GM19468 (cell line): ENCODE measurements at regions not wholly inside any gene's neighbourhood (a gene's known extent, or its start where the extent isn't known, plus 50 kb on each side); places are given as distances from the start of the nearest gene placed in this dataset.
"Not testable (repeated sequence)": the region's sequence is repeated elsewhere in the genome, so short reads cannot be mapped to it uniquely, and the experiment has no call there.

Experiments used
- ATAC-seq: cut with Tn5 transposase; IDR thresholded peaks from one replicate; pipeline ENCODE4 v1.9.1; 2021; ENCODE audit warnings: mild to moderate bottlenecking, moderate library complexity, moderate number of reproducible peaks; ENCODE audit not compliant: unreplicated experiment; ENCODE audit errors: extremely low read depth

DNA sequence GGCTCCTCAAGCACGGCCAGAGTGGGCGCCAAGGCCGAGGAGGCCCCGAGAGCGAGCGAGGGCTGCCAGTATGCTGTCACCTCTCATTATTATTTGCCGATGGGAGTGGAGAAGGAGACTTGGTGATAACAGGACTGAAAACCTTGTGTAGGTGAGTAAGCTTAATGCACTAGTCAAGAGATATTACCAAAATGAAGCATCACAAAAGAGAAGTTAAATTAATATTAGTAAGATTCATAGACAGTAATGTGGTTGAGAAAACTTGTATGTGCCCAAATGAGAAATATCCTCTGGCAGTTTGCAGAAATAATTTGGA, 204.5 kb upstream of the SLITRK1 start:
- ATAC-seq: no peak

DNA sequence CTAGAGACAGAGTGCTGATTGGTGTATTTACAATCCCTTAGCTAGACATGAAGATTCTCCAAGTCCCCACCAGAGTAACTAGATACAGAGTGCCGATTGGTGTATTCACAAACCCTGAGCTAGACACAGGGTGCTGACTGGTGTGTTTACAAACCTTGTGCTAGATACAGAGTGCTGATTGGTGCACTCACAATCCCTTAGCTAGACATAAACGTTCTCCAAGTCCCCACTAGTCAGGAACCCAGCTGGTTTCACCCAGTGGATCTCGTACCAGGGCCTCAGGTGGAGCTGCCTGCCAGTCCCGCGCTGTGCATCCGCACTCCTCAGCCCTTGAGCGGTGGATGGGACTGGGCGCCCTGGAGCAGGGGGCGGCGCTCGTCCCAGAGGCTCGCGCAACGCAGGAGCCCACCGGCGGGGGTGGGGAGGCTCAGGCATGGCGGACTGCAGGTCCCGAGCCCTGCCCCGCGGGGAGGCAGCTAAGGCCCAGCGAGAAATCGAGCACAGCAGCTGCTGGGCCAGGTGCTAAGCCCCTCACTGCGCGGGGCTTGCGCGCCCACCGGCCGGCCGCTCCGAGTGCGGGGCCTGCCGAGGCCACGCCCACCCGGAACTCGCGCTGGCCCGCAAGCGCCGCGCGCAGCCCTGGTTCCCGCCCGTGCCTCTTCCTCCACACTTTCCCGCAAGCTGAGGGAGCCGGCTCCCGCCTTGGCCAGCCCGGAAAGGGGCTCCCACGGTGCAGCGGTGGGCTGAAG, 204.0 kb upstream of the SLITRK1 start:
- not testable (repeated sequence) for ATAC-seq

DNA sequence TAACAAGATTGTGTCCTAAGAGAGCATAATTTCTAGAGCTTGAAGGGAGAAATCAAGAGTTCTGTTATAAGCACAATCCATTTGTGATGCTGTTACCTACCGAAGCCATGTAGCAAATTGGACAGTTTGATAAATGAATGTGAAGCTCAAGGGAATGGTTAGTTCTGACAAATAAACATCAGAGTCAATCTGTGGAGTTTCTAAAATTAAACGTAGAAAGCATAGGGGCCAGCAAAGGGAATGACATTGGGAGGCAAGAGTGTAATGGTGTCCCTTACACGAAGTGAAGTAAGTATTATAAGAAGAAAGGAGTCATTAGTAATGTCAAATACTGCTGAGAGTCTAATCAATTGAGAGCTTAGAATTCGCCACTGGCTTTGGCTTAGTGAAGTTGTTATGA, 200.2 kb upstream of the SLITRK1 start:
- ATAC-seq: no peak

DNA sequence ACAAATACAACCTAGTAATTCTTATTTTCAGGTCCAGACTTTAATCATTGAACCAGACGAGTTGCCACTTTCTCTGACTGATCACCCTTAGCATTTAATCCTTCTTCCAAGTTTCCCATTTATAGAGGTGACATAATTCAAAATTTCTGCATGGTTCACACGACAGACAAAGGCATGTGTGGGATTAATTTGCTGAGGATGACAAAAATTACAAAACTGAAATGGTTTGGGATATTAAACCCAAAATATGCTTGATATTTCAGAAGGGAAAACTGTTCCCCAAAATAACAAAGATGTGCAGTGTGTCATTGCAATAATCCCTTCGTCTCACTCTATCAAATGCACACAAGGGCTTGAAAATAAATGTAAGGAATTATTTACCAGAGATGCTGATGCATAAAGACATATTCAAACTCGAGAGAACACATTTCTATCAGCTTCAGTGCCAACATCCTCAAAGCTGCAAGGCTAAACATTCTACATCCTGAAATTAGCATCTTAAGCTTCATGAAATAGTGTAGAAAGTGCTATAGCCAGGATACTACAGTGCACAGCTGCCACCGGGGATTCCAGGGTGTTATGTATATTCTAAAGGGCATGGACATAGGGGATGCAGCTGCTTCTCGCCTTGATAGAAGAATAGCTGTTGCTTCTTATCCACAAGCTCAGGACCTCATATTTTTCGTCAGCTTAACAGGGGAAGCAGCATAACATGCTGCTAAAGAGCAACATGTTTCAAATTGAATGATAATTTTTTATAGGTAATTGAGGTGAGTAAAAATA, 198.7 kb upstream of the SLITRK1 start:
- ATAC-seq: no peak

DNA sequence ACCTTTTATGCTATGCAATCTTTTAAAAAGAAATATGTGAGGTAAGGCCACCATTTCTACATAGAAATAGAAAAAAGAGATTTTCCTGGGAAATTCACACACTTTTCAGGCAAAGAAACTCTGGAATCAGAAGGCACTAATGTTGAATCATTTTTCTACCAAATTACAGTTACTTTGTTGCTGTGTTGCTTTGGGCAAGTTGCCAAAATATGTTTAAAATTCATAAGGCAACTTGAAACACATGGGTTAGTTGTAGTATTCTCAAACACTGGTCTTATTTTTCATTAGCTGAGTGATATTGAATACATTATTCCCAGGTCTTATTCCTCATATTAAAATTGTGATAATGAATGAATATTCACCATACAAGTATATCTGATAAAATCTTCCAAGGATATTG, 195.0 kb upstream of the SLITRK1 start:
- no peak for ATAC-seq

DNA sequence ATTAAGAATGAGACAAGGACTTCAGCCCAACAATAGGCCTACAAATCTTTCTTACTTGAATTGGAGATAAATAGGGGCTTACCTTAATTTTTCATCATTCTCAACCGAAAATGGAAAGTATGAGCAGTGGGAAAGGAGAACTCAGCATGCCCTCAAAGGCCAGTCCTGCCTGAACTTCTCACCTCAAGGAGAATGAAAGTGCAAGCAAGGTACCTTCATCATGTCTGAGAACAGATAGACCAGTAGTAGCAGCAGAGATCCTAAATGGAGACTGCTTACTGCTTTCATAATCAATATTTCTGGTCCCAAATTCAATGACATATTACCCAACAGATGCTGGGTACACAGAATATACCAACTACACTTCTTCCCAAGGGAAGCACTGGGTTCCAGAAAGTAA, 194.0 kb upstream of the SLITRK1 start:
- ATAC-seq: no peak

DNA sequence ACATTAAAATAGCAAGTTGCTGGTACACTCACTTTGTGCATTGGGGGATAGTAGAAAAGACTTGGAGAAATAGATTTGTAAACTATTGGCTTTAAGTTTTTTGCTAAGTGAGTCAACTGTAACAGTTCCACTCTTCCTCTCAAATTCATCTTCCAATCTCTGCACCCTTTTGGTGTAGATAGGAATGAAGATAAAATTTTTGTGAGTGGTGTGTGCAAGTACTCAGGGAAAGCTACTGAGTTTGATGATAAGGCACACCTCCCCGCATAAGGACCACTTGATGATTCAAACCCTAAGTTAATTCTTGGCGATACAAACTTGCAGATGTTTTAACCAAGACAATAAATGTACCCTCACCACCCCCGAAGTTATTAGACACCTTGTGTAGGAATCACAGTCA, 168.3 kb upstream of the SLITRK1 start:
- ATAC-seq: no peak

DNA sequence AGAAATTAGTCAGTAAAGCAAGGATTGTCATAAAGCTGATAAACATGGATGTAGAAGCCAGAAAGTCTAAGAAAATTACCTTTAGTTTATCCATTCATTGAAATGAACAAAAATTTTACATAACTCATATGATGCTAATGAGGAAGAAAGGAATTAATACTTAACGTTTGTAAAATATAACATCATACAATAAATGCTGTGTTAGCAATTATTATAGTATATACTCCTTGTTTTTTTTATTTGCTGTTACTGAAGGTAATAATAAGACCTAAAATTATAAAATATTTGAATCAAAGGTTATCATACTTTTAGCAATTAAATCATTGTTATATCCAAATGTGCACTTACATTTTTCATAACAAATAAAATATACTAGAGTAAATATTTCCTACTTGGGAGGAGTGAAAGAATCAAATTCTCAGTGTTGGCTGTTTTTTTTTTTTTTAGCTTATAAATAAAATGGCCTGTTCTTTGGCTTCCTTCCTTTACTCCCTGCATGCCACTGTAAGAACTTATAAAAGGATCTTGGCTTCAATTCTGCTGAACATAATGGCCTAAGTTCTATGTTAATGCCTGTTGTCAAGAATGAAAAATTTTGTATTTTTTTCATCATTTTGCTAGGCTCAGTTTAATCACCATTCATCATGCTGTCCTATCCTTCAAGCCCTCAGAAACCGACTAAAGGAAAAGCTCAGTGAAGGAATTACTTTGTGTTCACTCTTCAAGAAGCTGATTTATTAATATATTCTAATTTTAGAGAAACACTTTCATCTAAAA, 167.4 kb upstream of the SLITRK1 start:
- ATAC-seq: no peak

DNA sequence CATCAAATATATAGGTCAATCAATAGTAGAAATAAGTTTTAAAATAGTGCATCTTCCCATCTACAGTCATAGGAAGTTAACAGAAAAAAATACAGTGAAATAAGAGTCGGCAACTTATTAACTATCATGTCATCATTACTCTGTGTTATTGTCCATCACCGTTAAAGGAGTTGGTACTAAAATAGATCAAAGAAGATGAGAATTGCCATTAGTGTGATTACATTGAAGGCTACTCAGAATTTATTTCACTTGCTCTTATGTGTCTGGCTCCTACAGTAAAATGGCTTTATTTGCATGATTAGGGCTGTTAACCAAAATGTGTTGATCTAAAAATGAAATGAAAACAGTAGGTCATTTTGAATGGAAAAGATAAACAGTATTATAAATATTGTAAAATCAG, 162.5 kb upstream of the SLITRK1 start:
- no peak for ATAC-seq

DNA sequence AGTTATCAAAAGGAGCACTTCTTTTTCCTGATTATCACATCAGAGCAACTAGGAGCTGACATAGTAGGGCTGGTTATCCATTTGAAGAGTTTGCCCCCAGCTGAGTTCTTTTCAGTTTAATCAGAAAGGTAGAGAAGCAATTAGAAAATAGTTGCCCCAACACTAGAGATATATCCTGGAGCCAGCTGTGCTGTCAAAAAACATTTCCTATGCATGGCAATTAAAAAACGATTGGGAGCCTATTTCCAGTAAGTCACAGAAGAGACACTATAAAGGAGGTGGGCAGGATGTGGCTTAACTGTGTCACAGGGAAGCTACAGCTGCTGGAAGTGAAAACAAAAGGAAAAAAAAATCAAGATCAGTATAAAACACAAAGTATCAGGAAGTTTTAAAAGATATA, 155.7 kb upstream of the SLITRK1 start:
- ATAC-seq: no peak

DNA sequence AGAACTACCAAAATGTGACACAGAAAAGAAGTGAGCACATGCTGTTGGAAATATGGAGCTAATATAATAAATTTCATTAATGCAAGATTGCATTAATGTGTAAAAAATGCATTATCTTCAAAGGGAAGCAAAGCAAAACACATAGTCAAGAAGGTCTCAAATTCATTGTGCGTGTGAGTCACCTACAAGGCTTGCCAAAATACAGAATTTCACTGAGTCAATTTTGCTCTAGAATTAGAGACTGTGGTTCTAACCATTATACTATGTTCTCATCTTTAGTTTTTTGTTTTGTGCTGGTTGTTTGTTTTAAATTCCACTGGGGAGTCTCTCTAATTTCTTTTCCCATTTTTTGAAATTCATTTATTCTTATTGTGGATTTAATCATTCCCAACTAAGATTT, 149.8 kb upstream of the SLITRK1 start:
- no peak for ATAC-seq

DNA sequence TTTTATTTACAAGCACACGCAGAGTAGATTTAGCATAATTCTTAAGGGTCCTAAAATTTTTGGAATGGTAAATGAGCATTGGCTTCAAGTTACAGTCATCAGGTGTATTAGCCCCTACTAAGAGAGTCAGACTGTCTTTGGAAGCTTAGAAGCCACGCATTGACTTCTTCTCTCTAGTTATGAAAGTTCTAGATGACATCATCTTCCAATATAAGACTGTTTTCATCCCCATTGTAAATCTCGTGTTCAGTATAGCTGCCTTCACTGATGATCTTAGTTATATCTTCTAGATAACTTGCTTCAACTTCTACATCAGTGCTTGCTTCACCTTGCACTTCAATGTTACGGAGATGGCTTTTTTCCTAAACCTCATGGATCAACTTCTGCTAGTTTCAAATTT, 148.8 kb upstream of the SLITRK1 start:
- no peak for ATAC-seq

DNA sequence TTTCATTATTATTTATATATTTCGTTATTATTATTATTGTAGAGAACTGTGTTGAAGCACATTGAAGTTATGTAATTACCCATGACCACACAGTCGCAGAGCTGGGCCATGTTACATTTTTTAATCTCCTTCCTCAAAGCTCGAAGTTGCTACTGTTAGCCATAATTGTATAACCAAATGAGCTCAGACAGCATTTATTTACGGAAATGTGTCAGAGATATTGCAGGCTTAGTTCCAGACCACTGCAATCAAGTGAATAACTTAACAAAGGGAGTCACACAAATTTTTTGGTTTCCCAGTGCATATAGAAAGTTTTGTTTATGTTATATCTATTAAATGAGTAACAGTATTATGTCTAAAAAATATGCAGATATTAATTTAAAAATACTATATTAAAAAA, 147.1 kb upstream of the SLITRK1 start:
- ATAC-seq: no peak

DNA sequence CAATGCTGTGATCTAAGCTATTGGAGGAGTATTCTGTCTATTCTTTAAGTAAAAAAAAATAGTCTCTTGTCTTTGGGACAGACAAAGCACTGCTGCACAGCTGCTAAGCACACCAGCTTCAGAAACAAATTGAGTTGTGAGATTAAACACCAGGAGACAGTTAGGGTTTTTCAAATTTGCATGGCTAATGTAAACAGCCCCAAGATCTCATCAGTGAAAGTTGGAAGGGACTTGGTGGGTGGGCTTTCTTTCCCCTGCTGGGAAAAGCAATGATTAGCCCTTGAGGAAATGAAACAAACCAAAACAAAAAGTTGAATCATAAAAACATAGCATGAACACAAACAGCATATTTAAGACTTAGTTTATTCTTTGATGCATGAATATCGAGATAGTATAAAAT, 143.6 kb upstream of the SLITRK1 start:
- no peak for ATAC-seq

DNA sequence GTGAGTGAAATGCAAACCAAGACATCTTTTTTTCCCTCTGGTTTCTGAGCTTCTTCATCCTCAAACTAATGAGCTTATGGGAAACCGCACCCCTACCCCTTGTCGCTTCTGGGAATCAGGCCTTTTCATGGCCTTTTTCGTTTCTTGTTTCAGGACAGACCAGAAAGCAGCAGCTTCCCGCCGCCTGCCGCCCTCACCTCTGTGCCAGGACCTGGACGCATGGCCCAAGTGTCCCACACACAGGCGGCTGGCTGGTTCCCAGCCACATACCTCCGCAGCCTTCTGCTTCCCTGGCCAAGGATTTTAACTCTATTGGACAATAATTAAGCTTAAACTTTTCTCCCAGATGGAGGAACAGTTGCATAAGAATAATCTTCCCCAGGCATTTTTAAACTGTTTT, 114.1 kb upstream of the SLITRK1 start:
- no peak for ATAC-seq

DNA sequence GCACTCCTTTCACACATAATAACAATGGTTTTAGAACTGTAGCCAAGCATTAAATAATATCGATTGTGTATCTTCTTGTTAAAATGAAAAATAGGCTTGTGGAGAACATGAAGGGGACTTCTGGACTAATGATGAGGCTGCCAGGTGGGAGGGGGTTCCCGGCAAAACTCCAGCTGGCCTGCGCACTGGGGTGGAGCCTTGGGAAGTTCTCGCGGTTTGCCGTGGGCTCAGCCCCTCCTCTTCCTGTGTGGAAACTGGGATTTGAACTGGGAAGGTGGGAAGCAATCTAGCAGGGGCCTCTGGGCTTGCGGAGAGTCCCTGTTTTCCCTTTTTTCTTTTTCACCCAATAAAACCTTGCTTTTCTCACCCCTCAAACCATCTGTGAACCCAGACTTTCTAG, 113.7 kb upstream of the SLITRK1 start:
- ATAC-seq: no peak

DNA sequence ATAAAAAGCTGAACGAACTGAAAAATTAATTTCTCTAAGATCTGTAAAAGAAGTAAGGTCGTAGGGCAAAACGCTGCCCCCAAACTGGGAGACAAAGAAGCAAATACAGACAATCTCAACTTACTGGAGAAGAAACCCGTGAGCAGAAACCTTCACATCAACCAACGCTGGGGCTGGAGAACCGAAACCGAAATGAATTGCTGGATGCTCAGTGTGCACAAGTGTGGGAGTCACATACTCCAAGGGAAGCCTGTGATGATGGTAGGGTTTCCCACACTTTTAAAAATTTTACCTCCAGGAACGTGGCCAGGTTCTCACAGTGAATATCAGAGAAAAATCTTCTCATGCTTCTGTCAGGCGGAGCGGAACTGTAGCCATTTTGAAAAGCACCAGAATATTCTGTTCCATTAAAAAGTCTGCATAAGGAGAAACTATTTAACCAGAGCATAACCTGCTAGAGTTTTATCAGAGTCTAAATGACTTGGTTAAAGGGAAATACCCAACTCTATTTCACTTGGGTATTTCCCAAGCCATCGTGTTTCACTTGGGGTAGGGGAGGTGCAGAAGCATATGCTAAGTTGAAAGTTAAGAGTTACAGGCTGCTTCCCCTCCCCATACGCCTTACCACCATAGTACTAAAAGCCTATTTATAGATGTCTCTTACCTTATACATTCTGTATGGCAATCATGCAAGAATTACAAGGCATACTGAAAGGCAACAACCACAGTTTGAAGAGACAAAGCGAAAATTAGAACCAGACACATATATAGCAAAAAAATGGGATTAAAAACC, 110.5 kb upstream of the SLITRK1 start:
- ATAC-seq: no peak

DNA sequence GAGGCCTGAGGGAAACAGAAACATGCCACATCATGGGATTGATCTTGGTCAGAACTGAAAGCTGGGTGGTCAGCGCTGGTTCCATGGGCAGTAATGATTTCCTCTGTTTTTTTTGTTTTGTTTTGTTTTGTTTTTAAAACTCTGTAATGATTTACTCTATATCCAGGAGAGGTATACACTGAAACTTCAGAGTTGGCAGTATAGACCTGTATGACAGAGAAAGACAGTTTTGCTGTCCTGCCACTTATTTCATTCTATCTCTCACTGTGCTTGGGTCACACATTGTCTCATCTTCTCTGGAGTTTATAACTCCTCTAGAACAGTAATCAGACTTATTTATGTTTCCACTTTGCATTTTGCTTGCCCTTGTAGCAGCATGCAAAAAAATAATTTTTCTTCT, 105.1 kb upstream of the SLITRK1 start:
- ATAC-seq: no peak

DNA sequence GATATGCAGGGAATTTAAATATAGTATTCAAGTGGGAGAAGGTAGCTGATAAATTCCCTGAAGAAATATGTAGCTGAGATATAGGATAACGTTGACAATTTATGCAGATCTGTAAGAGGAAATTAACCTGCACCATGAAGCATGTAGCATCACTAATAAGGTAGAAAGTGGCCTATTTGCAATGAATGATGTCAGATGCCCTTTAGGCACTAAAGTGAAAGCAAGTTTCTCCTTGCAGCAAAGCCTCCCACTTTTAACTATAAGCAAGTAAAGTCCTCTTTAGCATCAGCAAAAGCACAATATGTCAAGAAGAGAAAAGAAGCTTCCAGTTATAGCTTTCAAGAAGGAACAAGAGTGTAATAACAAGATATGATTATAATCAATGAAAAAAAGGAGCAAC, 102.5 kb upstream of the SLITRK1 start:
- ATAC-seq: no peak

DNA sequence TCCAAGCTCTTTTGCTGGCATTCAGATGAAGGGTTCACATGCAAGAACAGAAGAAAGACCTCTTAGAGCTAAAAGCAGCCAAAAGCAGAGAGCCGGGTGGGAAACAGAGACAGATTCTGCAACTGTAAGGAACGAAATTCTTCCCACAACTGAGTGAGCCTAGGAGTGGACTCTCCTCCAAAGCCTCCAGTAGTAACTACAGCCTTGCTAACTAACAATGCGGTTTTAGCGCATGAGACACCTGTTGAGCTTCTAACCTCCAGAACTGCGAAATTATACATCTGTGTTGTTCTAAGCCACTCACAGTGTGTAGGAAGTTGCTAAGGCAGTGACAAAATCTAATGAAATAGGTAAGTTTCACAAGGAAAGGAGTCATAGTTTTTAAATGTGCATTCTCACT, 98.1 kb upstream of the SLITRK1 start:
- no peak for ATAC-seq
